Bronchial epithelial cell (primary cell): ENCODE measurements at regions not wholly inside any gene's neighbourhood (a gene's known extent, or its start where the extent isn't known, plus 50 kb on each side); places are given as distances from the start of the nearest gene placed in this dataset.
"Not testable (repeated sequence)": the region's sequence is repeated elsewhere in the genome, so short reads cannot be mapped to it uniquely, and the experiment has no call there.

Experiments used
- DNase-seq: peaks from one replicate; pipeline ENCODE4 v3.0.0-alpha.2; 2010; ENCODE audit warnings: low read depth
- FAIRE-seq: peaks from 2 replicates; lab custom pipeline; 2011; peaks lifted over from hg19 to GRCh38; lab: Jason Lieb, UNC
- H3K27me3 ChIP-seq: 2 replicates; pipeline ENCODE4 v1.5.1; 2011; ENCODE audit warnings: low read length; ENCODE audit not compliant: control insufficient read depth, insufficient read depth
- H3K36me3 ChIP-seq: 2 replicates; pipeline ENCODE4 v1.5.1; 2011; ENCODE audit warnings: low read length; ENCODE audit not compliant: control insufficient read depth, insufficient read depth
- H3K4me3 ChIP-seq: 2 replicates; pipeline ENCODE4 v1.5.1; 2011; ENCODE audit warnings: mild to moderate bottlenecking, low read depth, low read length, control low read depth
- CTCF ChIP-seq: IDR thresholded peaks from 2 replicates; pipeline ENCODE4 v1.5.1; 2011; ENCODE audit warnings: mild to moderate bottlenecking, moderate library complexity, low read length, control low read depth, inconsistent platforms; ENCODE audit not compliant: insufficient read depth, severe bottlenecking

GRCh38 chr9:30078195-30078594 lies 2306.2 kb upstream of the ACO1 start:
- DNase-seq (no peak), FAIRE-seq (no peak)
- Histone ChIP-seq H3K36me3 (no peaks in the 10 kb centered on the region), H3K4me3 (no peak overlapping the region), H3K27me3 (no peaks in the 10 kb centered on the region)
- no peak for TF ChIP-seq CTCF

- H3K36me3 ChIP-seq = no peaks in the 10 kb centered on the region
- FAIRE-seq = no peak
- no peak overlapping the region for H3K4me3 ChIP-seq
- DNase-seq = no peak
- TF ChIP-seq CTCF = no peak
- H3K27me3 ChIP-seq = no peaks in the 10 kb centered on the region
Measured at GRCh38 chr9:30089428-30089827, 2295.0 kb upstream of the ACO1 start.

GRCh38 chr9:30103647-30104394 lies 2280.6 kb upstream of the ACO1 start:
- Histone ChIP-seq H3K36me3 (no peaks in the 10 kb centered on the region), H3K4me3 (no peak overlapping the region), H3K27me3 (no peaks in the 10 kb centered on the region)
- no peak for FAIRE-seq
- TF ChIP-seq CTCF = no peak
- no peak for DNase-seq

GRCh38 chr9:30107134-30107533 lies 2277.3 kb upstream of the ACO1 start:
- FAIRE-seq, DNase-seq, H3K27me3 ChIP-seq, H3K4me3 ChIP-seq, H3K36me3 ChIP-seq: not testable (repeated sequence)

GRCh38 chr9:30116673-30117217 lies 2267.7 kb upstream of the ACO1 start:
- no peak for DNase-seq
- TF ChIP-seq CTCF = no peak
- Histone ChIP-seq H3K4me3 (no peak overlapping the region), H3K27me3 (no peaks in the 10 kb centered on the region), H3K36me3 (no peaks in the 10 kb centered on the region)
- FAIRE-seq = no peak

GRCh38 chr9:30120666-30121065 lies 2263.8 kb upstream of the ACO1 start:
- Histone ChIP-seq H3K36me3 (no peaks in the 10 kb centered on the region), H3K4me3 (no peak overlapping the region), H3K27me3 (no peaks in the 10 kb centered on the region)
- DNase-seq (no peak), FAIRE-seq (no peak)
- no peak for TF ChIP-seq CTCF
